Spleen (tissue), 7 donors: ENCODE measurements at regions not wholly inside any gene's neighbourhood (a gene's known extent, or its start where the extent isn't known, plus 50 kb on each side); places are given as distances from the start of the nearest gene placed in this dataset.
"Not testable (repeated sequence)": the region's sequence is repeated elsewhere in the genome, so short reads cannot be mapped to it uniquely, and the experiment has no call there.

Experiments used
- CTCF ChIP-seq, 11 experiments: fragments of 200-600 bp in 7 of 11; fragments of 450-650 bp in 4 of 11; sonication (generic) in 4 of 11; IDR thresholded peaks in 8 of 11; conservative IDR thresholded peaks in 3 of 11; 1 replicate in 7 of 11; 2 replicates in 4 of 11; pipeline versions ENCODE4 v1.4.0 to v1.8.0; 2016 to 2021; ENCODE audit warnings: antibody characterized with exemption in 11 of 11, inconsistent platforms in 4 of 11, mild to moderate bottlenecking in 1 of 11
- POLR2A ChIP-seq, 3 donors: fragments of 450-650 bp; IDR thresholded peaks; one replicate each; pipeline ENCODE4 v1.5.1; 2017; ENCODE audit warnings: antibody characterized with exemption in 3 of 3, mild to moderate bottlenecking in 1 of 3
- POLR2AphosphoS5 ChIP-seq, 3 donors: sonication (generic); formaldehyde crosslinking; IDR thresholded peaks; one replicate each; pipeline ENCODE4 v1.5.1; 2017; ENCODE audit warnings: antibody characterized with exemption in 3 of 3
- donor health status: DM: no; HTN: no; CAD: no; lungs with moderate emphysema.
- donor health status: DM: no; HTN: no; CAD: no.
- donor health status: DM: no; HTN: no; CAD: no.

GRCh38 chr21:13321919-13322318, 287.7 kb upstream of the POTED start:
- not testable (repeated sequence) for TF ChIP-seq CTCF (IDR thresholded peaks at IDR 0.05 in 8 of 11, conservative IDR thresholded peaks at IDR 0.05 in 3 of 11); POLR2AphosphoS5 (IDR thresholded peaks at IDR 0.05); POLR2A (IDR thresholded peaks at IDR 0.05)
